ENCODE measurements at regions not wholly inside any gene's neighbourhood (a gene's known extent, or its start where the extent isn't known, plus 50 kb on each side); places are given as distances from the start of the nearest gene placed in this dataset.

GRCh38 chr10:109534193-109534592, 389.1 kb downstream of the XPNPEP1 start:
- TF ChIP-seq CTCF (conservative IDR thresholded peaks at IDR 0.05; ENCODE audit: control insufficient read depth, insufficient read depth, low read depth, low read length): no peak
- H3K4me3 ChIP-seq (ENCODE audit: control insufficient read depth, low read depth, low read length): no peak overlapping the region
- DNase-seq (ENCODE audit: low read depth): no peak

GRCh38 chr10:109529258-109529657, 394.1 kb downstream of the XPNPEP1 start:
- no peak overlapping the region for H3K4me3 ChIP-seq (ENCODE audit: control insufficient read depth, low read depth, low read length)
- DNase-seq (ENCODE audit: low read depth): no peak
- no peak for TF ChIP-seq CTCF (conservative IDR thresholded peaks at IDR 0.05; ENCODE audit: control insufficient read depth, insufficient read depth, low read depth, low read length)

- DNase-seq (ENCODE audit: low read depth): no peak
- no peak for TF ChIP-seq CTCF (conservative IDR thresholded peaks at IDR 0.05; ENCODE audit: control insufficient read depth, insufficient read depth, low read depth, low read length)
- H3K4me3 ChIP-seq (ENCODE audit: control insufficient read depth, low read depth, low read length): no peak overlapping the region
These were observed 405.6 kb downstream of the XPNPEP1 start for GRCh38 chr10:109517748-109518147.

- no peak for DNase-seq (ENCODE audit: low read depth)
- no peak overlapping the region for H3K4me3 ChIP-seq (ENCODE audit: control insufficient read depth, low read depth, low read length)
- TF ChIP-seq CTCF (conservative IDR thresholded peaks at IDR 0.05; ENCODE audit: control insufficient read depth, insufficient read depth, low read depth, low read length): no peak
These were observed 418.9 kb downstream of the XPNPEP1 start for GRCh38 chr10:109504401-109504800.

- no peak for TF ChIP-seq CTCF (conservative IDR thresholded peaks at IDR 0.05; ENCODE audit: control insufficient read depth, insufficient read depth, low read depth, low read length)
- no peak overlapping the region for H3K4me3 ChIP-seq (ENCODE audit: control insufficient read depth, low read depth, low read length)
- no peak for DNase-seq (ENCODE audit: low read depth)
These were observed 435.6 kb downstream of the XPNPEP1 start for GRCh38 chr10:109487691-109488090.

GRCh38 chr10:109480836-109481235, 442.5 kb downstream of the XPNPEP1 start:
- no peak overlapping the region for H3K4me3 ChIP-seq (ENCODE audit: control insufficient read depth, low read depth, low read length)
- DNase-seq (ENCODE audit: low read depth): no peak
- TF ChIP-seq CTCF (conservative IDR thresholded peaks at IDR 0.05; ENCODE audit: control insufficient read depth, insufficient read depth, low read depth, low read length): no peak

Measured in fibroblast of mammary gland (primary cell).